Activated CD8-positive, alpha-beta T cell treated with anti-CD3 and anti-CD28 coated beads for 36 hours (primary cell): ENCODE measurements at regions not wholly inside any gene's neighbourhood (a gene's known extent, or its start where the extent isn't known, plus 50 kb on each side); places are given as distances from the start of the nearest gene placed in this dataset.

ENCODE experiments used
- ATAC-seq: fragments of 200-7000 bp; cut with Tn5 transposase; one replicate; pipeline ENCODE4 v1.10.0; 2021; ENCODE audit warnings: mild to moderate bottlenecking, moderate library complexity
- CTCF ChIA-PET: fragments of 350-600 bp; sonication (Branson Sonifier 250); formaldehyde crosslinking; loops from one replicate; lab custom pipeline; 2021; ENCODE audit warnings: antibody characterized with exemption; lab: Charles Lee
- POLR2A ChIA-PET: fragments of 350-600 bp; sonication (Branson Sonifier 250); formaldehyde crosslinking; loops from one replicate; lab custom pipeline; 2021; ENCODE audit warnings: antibody characterized with exemption; lab: Charles Lee
- DNase-seq: peaks from one replicate; pipeline ENCODE4 v3.0.0-alpha.2; 2020
- H3K27ac Mint-ChIP-seq: one replicate; pipeline ENCODE4 v1.8.0; 2021; ENCODE audit warnings: mild to moderate bottlenecking, mixed read lengths
- H3K27me3 Mint-ChIP-seq: one replicate; pipeline ENCODE4 v1.8.0; 2021; ENCODE audit warnings: mixed read lengths
- H3K36me3 Mint-ChIP-seq: one replicate; pipeline ENCODE4 v1.8.0; 2021; ENCODE audit warnings: low read depth, mixed read lengths
- H3K4me1 Mint-ChIP-seq: one replicate; pipeline ENCODE4 v1.8.0; 2021; ENCODE audit warnings: low read depth, mixed read lengths
- H3K4me3 Mint-ChIP-seq: one replicate; pipeline ENCODE4 v1.8.0; 2021; ENCODE audit warnings: mild to moderate bottlenecking, moderate library complexity, mixed read lengths
- H3K9me3 Mint-ChIP-seq: one replicate; pipeline ENCODE4 v1.8.0; 2021; ENCODE audit warnings: mixed read lengths
- CTCF ChIP-seq: fragments of 200-600 bp; IDR thresholded peaks from one replicate; pipeline ENCODE4 v1.8.0; 2022; ENCODE audit warnings: antibody characterized with exemption, mild to moderate bottlenecking
- intact Hi-C: fragments of 100-400 bp; cut with micrococcal nuclease; formaldehyde crosslinking; loops from one replicate; pipeline ENCODE4 v1.10.0; 2022

GRCh38 chrX:145623453-145623852 is 194.2 kb upstream of the SLITRK2 start:
- no peaks in the 10 kb centered on the region for H3K9me3 Mint-ChIP-seq
- H3K4me1 Mint-ChIP-seq = no peaks in the 10 kb centered on the region
- DNase-seq (no peak), ATAC-seq (no peak)
- ChIA-PET POLR2A (no interaction called here), CTCF (no interaction called here)
- no peak for TF ChIP-seq CTCF
- no peaks in the 10 kb centered on the region for H3K27me3 Mint-ChIP-seq
- H3K4me3 Mint-ChIP-seq = no peak overlapping the region
- no peaks in the 10 kb centered on the region for H3K36me3 Mint-ChIP-seq
- H3K27ac Mint-ChIP-seq = no peak overlapping the region
- intact Hi-C loops = no loop called here

GRCh38 chrX:145630081-145630480 is 187.5 kb upstream of the SLITRK2 start:
- DNase-seq = no peak
- no peak for TF ChIP-seq CTCF
- no peak for ATAC-seq
- Mint-ChIP-seq H3K9me3 (peaks cover 4% of the 10 kb centered on the region), H3K4me3 (no peak overlapping the region), H3K36me3 (no peaks in the 10 kb centered on the region), H3K27me3 (no peaks in the 10 kb centered on the region), H3K27ac (no peak overlapping the region), H3K4me1 (no peaks in the 10 kb centered on the region)
- POLR2A ChIA-PET = no interaction called here
- CTCF ChIA-PET = no interaction called here
- intact Hi-C loops = no loop called here

GRCh38 chrX:145630806-145631435 is 186.7 kb upstream of the SLITRK2 start:
- TF ChIP-seq CTCF = no peak
- H3K27ac Mint-ChIP-seq = no peak overlapping the region
- CTCF ChIA-PET = no interaction called here
- H3K9me3 Mint-ChIP-seq = peaks cover 4% of the 10 kb centered on the region
- no peaks in the 10 kb centered on the region for H3K4me1 Mint-ChIP-seq
- ATAC-seq (no peak), DNase-seq (no peak)
- intact Hi-C loops = no loop called here
- POLR2A ChIA-PET = no interaction called here
- no peaks in the 10 kb centered on the region for H3K36me3 Mint-ChIP-seq
- H3K27me3 Mint-ChIP-seq = no peaks in the 10 kb centered on the region
- no peak overlapping the region for H3K4me3 Mint-ChIP-seq

GRCh38 chrX:145631461-145631951 is 186.1 kb upstream of the SLITRK2 start:
- H3K27ac Mint-ChIP-seq = no peak overlapping the region
- intact Hi-C loops = no loop called here
- ChIA-PET CTCF (no interaction called here), POLR2A (no interaction called here)
- H3K4me3 Mint-ChIP-seq = no peak overlapping the region
- H3K9me3 Mint-ChIP-seq = peaks cover 4% of the 10 kb centered on the region
- H3K4me1 Mint-ChIP-seq = no peaks in the 10 kb centered on the region
- no peak for DNase-seq
- H3K27me3 Mint-ChIP-seq = no peaks in the 10 kb centered on the region
- TF ChIP-seq CTCF = no peak
- ATAC-seq = no peak
- no peaks in the 10 kb centered on the region for H3K36me3 Mint-ChIP-seq

- TF ChIP-seq CTCF = no peak
- H3K27me3 Mint-ChIP-seq = no peaks in the 10 kb centered on the region
- H3K4me1 Mint-ChIP-seq = no peaks in the 10 kb centered on the region
- intact Hi-C loops = no loop called here
- ChIA-PET POLR2A (no interaction called here), CTCF (no interaction called here)
- peaks cover 3% of the 10 kb centered on the region for H3K9me3 Mint-ChIP-seq
- H3K27ac Mint-ChIP-seq = no peak overlapping the region
- ATAC-seq = no peak
- H3K36me3 Mint-ChIP-seq = no peaks in the 10 kb centered on the region
- no peak overlapping the region for H3K4me3 Mint-ChIP-seq
- DNase-seq = no peak
Measured at GRCh38 chrX:145654486-145654885, 163.1 kb upstream of the SLITRK2 start.
